HFFc6 (cell line): ENCODE measurements at regions not wholly inside any gene's neighbourhood (a gene's known extent, or its start where the extent isn't known, plus 50 kb on each side); places are given as distances from the start of the nearest gene placed in this dataset.

Experiments used
- DNase-seq: peaks from one replicate; pipeline ENCODE4 v3.0.0-alpha.2; 2018
- H3K27ac Mint-ChIP-seq: 2 replicates; pipeline ENCODE4 v1.8.0; 2020; ENCODE audit warnings: mild to moderate bottlenecking, mixed read lengths
- H3K27me3 Mint-ChIP-seq: 2 replicates; pipeline ENCODE4 v1.8.0; 2021; ENCODE audit warnings: mild to moderate bottlenecking, moderate library complexity, mixed read lengths; ENCODE audit not compliant: insufficient read depth
- H3K36me3 Mint-ChIP-seq: 2 replicates; pipeline ENCODE4 v1.8.0; 2021; ENCODE audit warnings: low read depth, mixed read lengths
- H3K4me1 Mint-ChIP-seq: 2 replicates; pipeline ENCODE4 v1.8.0; 2020; ENCODE audit warnings: low read depth, mixed read lengths
- H3K4me3 Mint-ChIP-seq: 2 replicates; pipeline ENCODE4 v1.8.0; 2020; ENCODE audit warnings: mild to moderate bottlenecking, moderate library complexity, mixed read lengths
- H3K9me3 Mint-ChIP-seq: 2 replicates; pipeline ENCODE4 v1.8.0; 2020; ENCODE audit warnings: mild to moderate bottlenecking, mixed read lengths
- CTCF ChIP-seq: fragments of 200-600 bp; sonication (generic); IDR thresholded peaks from 2 replicates; pipeline ENCODE4 v1.5.0; 2021; ENCODE audit warnings: antibody characterized with exemption, mild to moderate bottlenecking

GRCh38 chr11:91173701-91174100, 950.9 kb upstream of the CHORDC1 start:
- Mint-ChIP-seq H3K27me3 (no peaks in the 10 kb centered on the region), H3K36me3 (no peaks in the 10 kb centered on the region), H3K4me3 (no peak overlapping the region), H3K9me3 (peaks cover 39% of the 10 kb centered on the region), H3K27ac (no peak overlapping the region), H3K4me1 (no peaks in the 10 kb centered on the region)
- no peak for DNase-seq
- no peak for TF ChIP-seq CTCF

DNA sequence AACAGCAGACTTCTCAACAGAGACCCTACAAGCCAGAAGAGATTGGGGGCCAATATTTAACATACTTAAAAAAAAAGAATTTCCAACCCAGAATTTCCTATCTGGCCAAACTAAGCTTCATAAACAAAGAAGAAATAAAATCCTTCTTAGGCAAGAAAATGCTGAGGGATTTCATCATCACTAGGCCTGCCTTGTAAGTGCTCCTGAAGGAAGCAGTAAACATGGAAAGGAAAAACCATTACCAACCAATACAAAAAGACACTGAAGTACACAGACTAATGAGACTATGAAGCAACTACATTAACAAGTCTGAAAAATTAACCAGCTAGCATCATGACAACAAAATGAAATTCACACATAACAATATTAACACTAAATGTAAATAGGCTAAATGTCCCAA, 947.9 kb upstream of the CHORDC1 start:
- H3K36me3 Mint-ChIP-seq = no peaks in the 10 kb centered on the region
- no peak for TF ChIP-seq CTCF
- no peak overlapping the region for H3K4me3 Mint-ChIP-seq

GRCh38 chr11:91164452-91164822, 941.6 kb upstream of the CHORDC1 start:
- DNase-seq = no peak
- Mint-ChIP-seq H3K4me3 (no peak overlapping the region), H3K36me3 (no peaks in the 10 kb centered on the region; the same call in 1 of the 2 replicates), H3K27me3 (no peaks in the 10 kb centered on the region), H3K4me1 (no peaks in the 10 kb centered on the region), H3K9me3 (peaks cover 8% of the 10 kb centered on the region; the same call in 1 of the 2 replicates), H3K27ac (no peak overlapping the region)
- TF ChIP-seq CTCF = no peak

More for the DNA sequence above, 947.9 kb upstream of the CHORDC1 start:
- H3K27me3 Mint-ChIP-seq = no peaks in the 10 kb centered on the region
- H3K4me1 Mint-ChIP-seq = no peaks in the 10 kb centered on the region
- peaks cover 31% of the 10 kb centered on the region for H3K9me3 Mint-ChIP-seq
- DNase-seq = no peak
- no peak overlapping the region for H3K27ac Mint-ChIP-seq

DNA sequence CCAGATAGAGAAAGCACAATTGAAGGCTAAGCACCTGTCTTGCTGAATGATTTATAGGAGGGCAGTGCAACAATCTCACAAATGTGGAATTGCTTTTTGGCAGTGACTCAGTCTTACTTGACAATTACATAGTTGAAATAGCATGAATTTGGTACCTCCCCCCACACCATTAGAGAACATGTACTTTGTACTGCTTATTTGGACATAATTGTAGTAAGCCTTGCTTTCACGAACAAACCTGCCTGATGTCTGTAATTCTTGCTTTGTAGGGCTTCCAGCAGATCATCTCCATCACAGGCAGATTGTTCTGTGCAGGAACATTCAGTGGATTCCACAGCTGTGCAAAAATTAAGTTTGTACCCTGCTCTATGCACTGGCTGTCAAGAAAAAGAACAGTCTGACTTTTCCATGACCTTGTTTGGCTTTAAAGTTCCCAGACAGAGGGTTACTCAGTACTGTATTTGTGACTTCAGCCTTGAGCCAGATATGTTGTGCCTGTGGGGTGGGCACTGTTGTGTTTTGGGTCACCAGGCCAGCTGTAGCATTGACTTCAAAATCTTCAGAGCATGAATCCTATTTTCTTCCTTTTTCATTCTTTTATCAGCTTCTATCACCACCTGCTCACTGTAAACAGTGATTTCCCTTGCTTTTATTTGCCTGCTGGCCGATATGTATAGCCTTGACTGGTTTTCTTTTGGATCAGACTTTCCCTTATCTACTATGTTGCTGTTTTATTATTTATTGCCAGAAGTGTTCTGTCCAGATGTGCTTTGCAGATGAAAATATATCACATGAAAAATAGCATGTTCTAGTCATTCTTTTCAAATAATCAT, 941.0 kb upstream of the CHORDC1 start:
- H3K27me3 Mint-ChIP-seq = no peaks in the 10 kb centered on the region
- DNase-seq = no peak
- H3K27ac Mint-ChIP-seq = no peak overlapping the region
- no peaks in the 10 kb centered on the region for H3K4me1 Mint-ChIP-seq
- no peak overlapping the region for H3K4me3 Mint-ChIP-seq
- H3K9me3 Mint-ChIP-seq = peaks cover 9% of the 10 kb centered on the region; the same call in 1 of the 2 replicates
- H3K36me3 Mint-ChIP-seq = no peaks in the 10 kb centered on the region; the same call in 1 of the 2 replicates
- TF ChIP-seq CTCF = no peak

DNA sequence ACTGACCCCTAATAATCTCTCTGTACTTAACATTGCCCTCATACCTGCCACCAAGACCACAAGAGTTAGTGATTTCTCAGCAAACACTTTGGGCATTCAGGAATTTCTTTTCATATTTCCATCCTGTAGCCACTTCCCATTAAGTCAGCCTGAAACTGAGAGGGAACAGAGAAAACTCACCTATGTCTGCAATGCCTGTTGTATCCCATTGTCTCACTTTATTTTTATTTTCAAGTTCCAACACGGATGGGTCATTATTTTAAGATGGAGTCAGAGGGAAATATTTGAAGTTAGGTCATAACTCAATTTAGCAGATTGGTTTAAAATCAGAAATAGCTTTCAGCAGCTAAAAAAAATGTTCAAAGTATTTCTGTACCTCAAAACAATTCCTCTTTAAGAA, 937.8 kb upstream of the CHORDC1 start:
- no peak for TF ChIP-seq CTCF
- H3K4me3 Mint-ChIP-seq = no peak overlapping the region
- no peaks in the 10 kb centered on the region; the same call in 1 of the 2 replicates for H3K36me3 Mint-ChIP-seq
- H3K9me3 Mint-ChIP-seq = peaks cover 18% of the 10 kb centered on the region
- no peaks in the 10 kb centered on the region for H3K4me1 Mint-ChIP-seq
- H3K27ac Mint-ChIP-seq = no peak overlapping the region
- no peak for DNase-seq
- no peaks in the 10 kb centered on the region for H3K27me3 Mint-ChIP-seq
